C4-2B (cell line): ENCODE measurements at regions not wholly inside any gene's neighbourhood (a gene's known extent, or its start where the extent isn't known, plus 50 kb on each side); places are given as distances from the start of the nearest gene placed in this dataset.

Experiments used
- H3K27ac ChIP-seq: fragments of 450-650 bp; 2 replicates; pipeline ENCODE4 v1.5.1; 2017
- ZFX ChIP-seq: fragments of 450-650 bp; IDR thresholded peaks from 2 replicates; pipeline ENCODE4 v1.6.1; 2017
- TF ChIP-seq, protein P1 (sequence below): fragments of 450-650 bp; conservative IDR thresholded peaks from 2 replicates; pipeline ENCODE4 v1.5.1; 2017; ENCODE audit warnings: mild to moderate bottlenecking

DNA sequence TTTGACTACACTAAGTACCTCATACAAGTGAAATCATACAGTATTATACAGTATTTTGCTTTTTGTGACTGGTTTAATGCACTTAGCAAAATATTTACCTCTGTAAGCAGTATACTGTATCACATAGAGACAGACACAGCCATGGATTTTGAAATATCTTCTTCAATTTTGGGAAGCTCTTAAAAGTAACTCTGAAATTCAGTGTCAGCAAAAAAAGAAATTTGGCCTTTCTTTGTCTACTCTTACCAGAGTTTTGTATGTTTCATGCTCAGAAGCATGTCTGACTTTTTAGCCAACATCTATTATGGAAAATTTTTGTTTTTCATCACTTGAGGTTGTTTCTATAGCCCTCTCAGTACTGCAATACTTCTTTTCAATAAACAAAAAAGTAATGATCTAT lies 1102.2 kb downstream of the TRHDE start:
- no peak overlapping the region for H3K27ac ChIP-seq
- TF ChIP-seq, protein P1, sequence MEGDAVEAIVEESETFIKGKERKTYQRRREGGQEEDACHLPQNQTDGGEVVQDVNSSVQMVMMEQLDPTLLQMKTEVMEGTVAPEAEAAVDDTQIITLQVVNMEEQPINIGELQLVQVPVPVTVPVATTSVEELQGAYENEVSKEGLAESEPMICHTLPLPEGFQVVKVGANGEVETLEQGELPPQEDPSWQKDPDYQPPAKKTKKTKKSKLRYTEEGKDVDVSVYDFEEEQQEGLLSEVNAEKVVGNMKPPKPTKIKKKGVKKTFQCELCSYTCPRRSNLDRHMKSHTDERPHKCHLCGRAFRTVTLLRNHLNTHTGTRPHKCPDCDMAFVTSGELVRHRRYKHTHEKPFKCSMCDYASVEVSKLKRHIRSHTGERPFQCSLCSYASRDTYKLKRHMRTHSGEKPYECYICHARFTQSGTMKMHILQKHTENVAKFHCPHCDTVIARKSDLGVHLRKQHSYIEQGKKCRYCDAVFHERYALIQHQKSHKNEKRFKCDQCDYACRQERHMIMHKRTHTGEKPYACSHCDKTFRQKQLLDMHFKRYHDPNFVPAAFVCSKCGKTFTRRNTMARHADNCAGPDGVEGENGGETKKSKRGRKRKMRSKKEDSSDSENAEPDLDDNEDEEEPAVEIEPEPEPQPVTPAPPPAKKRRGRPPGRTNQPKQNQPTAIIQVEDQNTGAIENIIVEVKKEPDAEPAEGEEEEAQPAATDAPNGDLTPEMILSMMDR = no peak
- TF ChIP-seq ZFX = no peak

DNA sequence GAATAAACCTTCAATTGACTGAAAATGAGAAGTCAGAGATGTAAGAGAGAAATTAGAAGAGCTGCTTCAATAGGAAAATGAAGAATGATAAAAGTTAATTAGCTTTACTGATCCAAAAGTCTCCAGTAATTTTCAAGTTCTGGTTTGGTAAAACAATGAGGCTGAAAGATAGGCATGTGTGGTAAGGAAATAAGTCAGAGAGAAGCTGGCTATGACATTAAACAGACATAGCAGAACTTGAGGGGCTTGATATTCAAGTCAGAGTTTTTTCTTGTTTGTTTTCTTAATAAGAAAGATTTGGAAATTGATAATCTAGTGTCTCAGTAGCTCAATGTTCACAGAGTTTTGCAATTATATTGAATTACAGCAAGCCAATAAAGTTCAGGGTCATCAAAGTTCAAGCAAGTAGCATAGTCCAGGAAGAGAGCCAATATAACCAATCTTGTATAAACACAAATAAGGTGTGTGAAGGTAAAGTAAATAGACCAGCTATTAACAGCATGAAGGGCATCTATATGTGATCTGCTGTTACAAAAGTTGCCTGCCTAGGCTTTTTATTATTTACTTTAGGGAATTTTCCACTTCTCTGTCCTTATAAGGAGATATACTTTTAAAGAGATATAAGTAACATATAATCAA lies 1111.5 kb downstream of the TRHDE start:
- TF ChIP-seq, protein P1 = no peak
- TF ChIP-seq ZFX = no peak
- no peak overlapping the region for H3K27ac ChIP-seq

DNA sequence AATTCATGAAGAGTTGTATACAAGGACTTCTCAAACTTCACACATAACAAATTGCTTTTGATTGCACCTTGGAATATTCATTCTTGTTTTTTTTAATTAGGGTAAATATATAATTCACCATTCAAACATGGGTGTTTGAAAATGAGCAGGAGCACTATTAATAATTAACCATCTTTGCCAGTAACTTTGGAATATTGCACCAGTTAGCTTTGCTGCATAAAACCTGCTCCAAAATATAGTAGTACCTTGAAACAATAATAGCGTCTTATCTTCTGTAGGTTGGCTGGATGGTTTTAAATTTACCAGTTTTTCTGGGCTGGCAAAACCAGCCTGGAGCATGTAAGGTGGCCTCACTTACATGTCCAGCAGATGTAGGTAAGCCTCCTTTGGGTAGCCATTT lies 1112.4 kb downstream of the TRHDE start:
- TF ChIP-seq ZFX = no peak
- TF ChIP-seq, protein P1 = no peak
- peak overlapping the region; percentile 47; the same call in 1 of the 2 replicates for H3K27ac ChIP-seq

DNA sequence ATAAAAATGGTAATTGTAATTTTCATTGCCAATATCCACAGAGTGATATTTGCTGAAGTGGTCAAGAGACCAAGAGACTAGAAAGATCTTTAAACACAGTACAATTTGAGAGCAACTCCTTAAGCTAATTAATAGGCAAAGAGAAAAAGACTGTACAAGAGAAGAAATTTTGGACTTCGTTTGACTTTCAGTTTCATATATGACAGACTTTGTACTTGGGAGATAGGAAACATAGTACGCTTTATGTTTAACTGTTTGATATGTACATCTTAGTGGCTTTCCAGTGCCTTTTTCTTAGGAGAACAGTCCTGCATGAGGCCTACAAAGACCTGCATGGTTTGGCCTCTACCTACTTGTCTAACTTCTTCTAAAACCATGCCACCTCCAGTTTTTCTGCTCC lies 1118.1 kb downstream of the TRHDE start:
- no peak for TF ChIP-seq ZFX
- TF ChIP-seq, protein P1 = no peak
- no peak overlapping the region for H3K27ac ChIP-seq

DNA sequence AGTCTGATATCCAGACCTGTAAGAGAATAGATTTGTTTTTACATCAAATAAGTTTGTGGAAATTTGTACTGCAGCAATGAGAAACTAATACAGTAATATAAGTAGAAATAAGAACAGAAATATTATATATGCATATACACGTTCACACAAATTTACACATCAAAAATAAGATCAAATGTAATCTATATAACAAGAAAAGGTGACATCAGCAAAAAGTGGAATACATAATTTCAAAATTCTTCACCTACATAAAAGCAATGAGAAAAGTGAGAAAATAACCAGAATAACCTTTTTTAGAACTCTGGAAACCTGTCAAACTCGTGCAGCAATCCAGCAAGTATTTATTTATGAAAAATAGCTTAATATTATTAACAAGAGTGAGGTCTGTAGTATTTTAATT lies 1124.6 kb upstream of the ATXN7L3B start:
- no peak overlapping the region for H3K27ac ChIP-seq
- TF ChIP-seq ZFX = no peak
- TF ChIP-seq, protein P1 = no peak

DNA sequence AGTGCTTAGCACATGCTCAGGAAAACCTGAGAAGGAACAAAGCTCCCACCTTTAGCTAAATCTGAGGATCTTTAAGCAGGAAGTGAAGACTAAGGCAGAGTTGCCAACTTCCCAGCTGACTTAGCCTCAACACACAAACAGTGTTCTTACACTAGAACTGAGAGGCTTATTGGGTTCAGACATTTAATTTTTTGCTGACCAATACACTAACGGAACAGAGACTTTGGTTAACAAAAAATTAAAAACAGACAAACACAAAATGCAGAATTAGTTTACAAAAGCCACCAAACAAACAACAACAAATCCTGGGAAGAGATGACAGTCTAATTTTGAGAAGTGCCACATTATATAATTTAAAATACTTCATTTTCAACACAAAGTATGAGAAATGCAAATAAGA lies 1123.7 kb upstream of the ATXN7L3B start:
- H3K27ac ChIP-seq = no peak overlapping the region
- TF ChIP-seq, protein P1 = no peak
- no peak for TF ChIP-seq ZFX

DNA sequence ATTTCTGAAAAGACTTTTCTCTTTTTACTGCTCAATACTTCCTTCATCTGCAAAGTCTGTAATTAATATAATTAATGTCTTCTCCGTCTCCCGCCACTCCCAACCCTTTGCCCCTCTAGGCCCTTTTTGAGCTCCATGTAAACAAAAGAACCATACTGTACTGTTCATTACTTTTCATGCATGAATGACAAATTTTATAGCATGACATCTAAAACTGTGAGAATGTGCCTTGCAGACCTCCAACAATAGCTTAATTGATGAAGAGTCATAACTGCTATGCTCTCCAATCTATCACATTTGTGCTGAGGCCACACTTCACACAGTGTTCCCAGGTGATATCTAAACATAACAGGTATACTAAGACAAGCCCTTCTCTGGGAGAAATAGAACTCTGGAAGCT lies 1122.7 kb upstream of the ATXN7L3B start:
- no peak overlapping the region for H3K27ac ChIP-seq
- TF ChIP-seq, protein P1 = no peak
- no peak for TF ChIP-seq ZFX
